ENCODE measurements at regions not wholly inside any gene's neighbourhood (a gene's known extent, or its start where the extent isn't known, plus 50 kb on each side); places are given as distances from the start of the nearest gene placed in this dataset.

- TF ChIP-seq ATF3 (IDR thresholded peaks at IDR 0.05) (no peak), EZH2 (IDR thresholded peaks at IDR 0.05) (no peak), RAD21 (IDR thresholded peaks at IDR 0.05; ENCODE audit: low read depth) (no peak), SP1 (IDR thresholded peaks at IDR 0.05; ENCODE audit: low read depth) (no peak), CBX3 (IDR thresholded peaks at IDR 0.05; ENCODE audit: low read depth) (no peak), ELF1 (IDR thresholded peaks at IDR 0.05; ENCODE audit: borderline replicate concordance, low read depth) (no peak)
- intact Hi-C loops (cut with micrococcal nuclease) = no loop called here
- Histone ChIP-seq H3K36me3 (ENCODE audit: control insufficient read depth in 1 of 2, insufficient read depth in 2 of 2, low read length in 2 of 2) (no peaks in the 10 kb centered on the region), H3K9me2 (ENCODE audit: insufficient read depth) (no peaks in the 10 kb centered on the region), H3K4me2 (ENCODE audit: low read length) (no peak overlapping the region), H3K9me3 (ENCODE audit: control insufficient read depth in 1 of 2, insufficient read depth in 1 of 2, low read depth in 1 of 2, low read length in 2 of 2) (no peaks in the 10 kb centered on the region), H3K27me3 (ENCODE audit: insufficient read depth, low read length) (peaks cover 4% of the 10 kb centered on the region; the same call in 1 of the 2 replicates), H3K4me3 (replicated peaks in 1 of 2; ENCODE audit: low read depth in 1 of 2, low read length in 2 of 2) (no peak overlapping the region), H3K79me2 (ENCODE audit: insufficient read depth, low read length) (no peaks in the 10 kb centered on the region), H4K20me1 (ENCODE audit: insufficient read depth) (no peaks in the 10 kb centered on the region), H3K9ac (ENCODE audit: low read length) (no peak overlapping the region), H3K4me1 (ENCODE audit: control insufficient read depth in 1 of 2, insufficient read depth in 2 of 2, low read length in 2 of 2) (no peaks in the 10 kb centered on the region), H3K27ac (ENCODE audit: low read depth, low read length) (no peak overlapping the region), H2AFZ (ENCODE audit: low read depth, low read length, poor library complexity, severe bottlenecking) (no peak overlapping the region)
- CTCF ChIA-PET = no interaction called here
- ATAC-seq (no peak), DNase-seq (ENCODE audit: low read depth, low spot score) (no peak)
- RAD21 ChIA-PET (ENCODE audit: low non-redundant PET in 1 of 2, low total read pairs in 2 of 2, uncharacterized antibody in 2 of 2, unreplicated experiment in 2 of 2) = no interaction called here
- BruUV-seq (replicated peaks) = no TSS peak
- POLR2A ChIA-PET = no interaction called here
Observed at GRCh38 chr5:9892696-9893095, 262.5 kb upstream of the TAS2R1 start.

- Histone ChIP-seq H3K9ac (ENCODE audit: low read length) (no peak overlapping the region), H2AFZ (ENCODE audit: low read depth, low read length, poor library complexity, severe bottlenecking) (no peak overlapping the region), H4K20me1 (ENCODE audit: insufficient read depth) (no peaks in the 10 kb centered on the region), H3K9me3 (ENCODE audit: control insufficient read depth in 1 of 2, insufficient read depth in 1 of 2, low read depth in 1 of 2, low read length in 2 of 2) (no peaks in the 10 kb centered on the region), H3K4me2 (ENCODE audit: low read length) (no peak overlapping the region), H3K27me3 (ENCODE audit: insufficient read depth, low read length) (peaks cover 4% of the 10 kb centered on the region; the same call in 1 of the 2 replicates), H3K79me2 (ENCODE audit: insufficient read depth, low read length) (no peaks in the 10 kb centered on the region), H3K4me3 (replicated peaks in 1 of 2; ENCODE audit: low read depth in 1 of 2, low read length in 2 of 2) (no peak overlapping the region), H3K36me3 (ENCODE audit: control insufficient read depth in 1 of 2, insufficient read depth in 2 of 2, low read length in 2 of 2) (no peaks in the 10 kb centered on the region), H3K9me2 (ENCODE audit: insufficient read depth) (no peaks in the 10 kb centered on the region), H3K4me1 (ENCODE audit: control insufficient read depth in 1 of 2, insufficient read depth in 2 of 2, low read length in 2 of 2) (no peaks in the 10 kb centered on the region), H3K27ac (ENCODE audit: low read depth, low read length) (no peak overlapping the region)
- ATAC-seq = no peak
- TF ChIP-seq CBX3 (IDR thresholded peaks at IDR 0.05; ENCODE audit: low read depth) (no peak), SIN3A (IDR thresholded peaks at IDR 0.05; ENCODE audit: low read depth) (no peak), SRF (IDR thresholded peaks at IDR 0.05; ENCODE audit: low read depth) (no peak), ATF3 (IDR thresholded peaks at IDR 0.05) (no peak), ZBTB33 (IDR thresholded peaks at IDR 0.05; ENCODE audit: extremely low read depth, insufficient replicate concordance, low read length) (no peak), ZFX (IDR thresholded peaks at IDR 0.05) (no peak), EZH2 (IDR thresholded peaks at IDR 0.05) (no peak)
- TF ChIP-seq, protein P1, sequence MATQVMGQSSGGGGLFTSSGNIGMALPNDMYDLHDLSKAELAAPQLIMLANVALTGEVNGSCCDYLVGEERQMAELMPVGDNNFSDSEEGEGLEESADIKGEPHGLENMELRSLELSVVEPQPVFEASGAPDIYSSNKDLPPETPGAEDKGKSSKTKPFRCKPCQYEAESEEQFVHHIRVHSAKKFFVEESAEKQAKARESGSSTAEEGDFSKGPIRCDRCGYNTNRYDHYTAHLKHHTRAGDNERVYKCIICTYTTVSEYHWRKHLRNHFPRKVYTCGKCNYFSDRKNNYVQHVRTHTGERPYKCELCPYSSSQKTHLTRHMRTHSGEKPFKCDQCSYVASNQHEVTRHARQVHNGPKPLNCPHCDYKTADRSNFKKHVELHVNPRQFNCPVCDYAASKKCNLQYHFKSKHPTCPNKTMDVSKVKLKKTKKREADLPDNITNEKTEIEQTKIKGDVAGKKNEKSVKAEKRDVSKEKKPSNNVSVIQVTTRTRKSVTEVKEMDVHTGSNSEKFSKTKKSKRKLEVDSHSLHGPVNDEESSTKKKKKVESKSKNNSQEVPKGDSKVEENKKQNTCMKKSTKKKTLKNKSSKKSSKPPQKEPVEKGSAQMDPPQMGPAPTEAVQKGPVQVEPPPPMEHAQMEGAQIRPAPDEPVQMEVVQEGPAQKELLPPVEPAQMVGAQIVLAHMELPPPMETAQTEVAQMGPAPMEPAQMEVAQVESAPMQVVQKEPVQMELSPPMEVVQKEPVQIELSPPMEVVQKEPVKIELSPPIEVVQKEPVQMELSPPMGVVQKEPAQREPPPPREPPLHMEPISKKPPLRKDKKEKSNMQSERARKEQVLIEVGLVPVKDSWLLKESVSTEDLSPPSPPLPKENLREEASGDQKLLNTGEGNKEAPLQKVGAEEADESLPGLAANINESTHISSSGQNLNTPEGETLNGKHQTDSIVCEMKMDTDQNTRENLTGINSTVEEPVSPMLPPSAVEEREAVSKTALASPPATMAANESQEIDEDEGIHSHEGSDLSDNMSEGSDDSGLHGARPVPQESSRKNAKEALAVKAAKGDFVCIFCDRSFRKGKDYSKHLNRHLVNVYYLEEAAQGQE (IDR thresholded peaks at IDR 0.05; ENCODE audit: low read depth) = no peak
- TF ChIP-seq, protein P2, sequence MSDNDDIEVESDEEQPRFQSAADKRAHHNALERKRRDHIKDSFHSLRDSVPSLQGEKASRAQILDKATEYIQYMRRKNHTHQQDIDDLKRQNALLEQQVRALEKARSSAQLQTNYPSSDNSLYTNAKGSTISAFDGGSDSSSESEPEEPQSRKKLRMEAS (IDR thresholded peaks at IDR 0.05) = no peak
- no TSS peak for BruUV-seq (replicated peaks)
- RAD21 ChIA-PET (ENCODE audit: low non-redundant PET in 1 of 2, low total read pairs in 2 of 2, uncharacterized antibody in 2 of 2, unreplicated experiment in 2 of 2) = no interaction called here
- CTCF ChIA-PET = interaction anchor here (0.6 kb wide), 1 partner anchor 1098 kb away, joined by 3 read pairs; no protein-coding TSS in a partner anchor
- DNase-seq (ENCODE audit: low read depth, low spot score) = no peak
- POLR2A ChIA-PET = no interaction called here
- intact Hi-C loops (cut with micrococcal nuclease) = no loop called here
Observed at GRCh38 chr5:9889511-9889910, 259.4 kb upstream of the TAS2R1 start.
